Calu3 (cell line): ENCODE measurements at regions not wholly inside any gene's neighbourhood (a gene's known extent, or its start where the extent isn't known, plus 50 kb on each side); places are given as distances from the start of the nearest gene placed in this dataset.

Experiments used
- BruUV-seq: library from RNA; stranded (reverse); fragments of 400-500 nt; replicated peaks from 2 replicates; lab custom pipeline; 2021; lab: Mats Ljungman, UMichigan
- CTCF ChIA-PET: fragments of 300-600 bp; sonication (Branson Sonifier 250); formaldehyde crosslinking; loops from one replicate; lab custom pipeline; 2022; ENCODE audit warnings: antibody characterized with exemption; lab: Charles Lee
- DNase-seq: peaks from one replicate; pipeline ENCODE4 v3.0.0; 2022
- H3K27ac Mint-ChIP-seq: one replicate; pipeline ENCODE4 v1.8.0; 2022; ENCODE audit warnings: mixed read lengths; ENCODE audit not compliant: unreplicated experiment
- H3K27me3 Mint-ChIP-seq: one replicate; pipeline ENCODE4 v1.8.0; 2022; ENCODE audit warnings: mixed read lengths; ENCODE audit not compliant: unreplicated experiment
- H3K36me3 Mint-ChIP-seq: one replicate; pipeline ENCODE4 v1.8.0; 2022; ENCODE audit warnings: mild to moderate bottlenecking, moderate library complexity, mixed read lengths; ENCODE audit not compliant: insufficient read depth, unreplicated experiment
- H3K4me1 Mint-ChIP-seq: one replicate; pipeline ENCODE4 v1.8.0; 2022; ENCODE audit warnings: mild to moderate bottlenecking, low read depth, mixed read lengths; ENCODE audit not compliant: unreplicated experiment
- H3K4me3 Mint-ChIP-seq: one replicate; pipeline ENCODE4 v1.8.0; 2022; ENCODE audit warnings: mild to moderate bottlenecking, low read depth, moderate library complexity, mixed read lengths; ENCODE audit not compliant: unreplicated experiment
- H3K9me3 Mint-ChIP-seq: one replicate; pipeline ENCODE4 v1.8.0; 2022; ENCODE audit warnings: low read depth, mixed read lengths; ENCODE audit not compliant: unreplicated experiment
- CTCF ChIP-seq: fragments of 200-600 bp; IDR thresholded peaks from one replicate; pipeline ENCODE4 v1.8.0; 2022; ENCODE audit warnings: antibody characterized with exemption; ENCODE audit not compliant: unreplicated experiment
- intact Hi-C: fragments of 100-400 bp; cut with micrococcal nuclease; formaldehyde crosslinking; loops from one replicate; pipeline ENCODE4 v1.10.0; 2022; ENCODE audit not compliant: unreplicated experiment

DNA sequence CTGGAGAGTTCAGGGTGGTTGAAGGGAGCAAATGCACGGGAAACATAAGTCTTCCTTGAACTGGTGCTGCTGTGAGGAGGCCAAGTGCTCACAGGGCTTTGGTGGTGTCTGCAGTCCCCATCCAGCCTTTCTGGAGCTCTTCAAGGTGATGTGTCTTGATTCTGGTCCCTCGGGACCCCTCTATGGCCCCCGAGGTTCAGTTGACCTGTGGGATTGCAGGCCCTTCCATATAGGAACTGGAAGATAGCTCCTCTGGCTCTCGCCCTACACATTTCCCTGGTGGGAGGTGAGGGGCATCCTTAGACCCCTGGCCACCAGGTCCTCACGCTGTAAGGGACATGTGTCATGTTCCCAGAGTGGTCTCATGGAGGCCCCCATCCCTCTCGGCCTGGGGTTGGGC lies 191.8 kb downstream of the GADD45G start:
- Mint-ChIP-seq H3K27me3 (peaks cover 51% of the 10 kb centered on the region), H3K27ac (no peak overlapping the region), H3K9me3 (no peaks in the 10 kb centered on the region), H3K4me1 (no peaks in the 10 kb centered on the region), H3K36me3 (no peaks in the 10 kb centered on the region), H3K4me3 (no peak overlapping the region)
- DNase-seq: no peak
- no peak for TF ChIP-seq CTCF
- intact Hi-C loops: no loop called here
- BruUV-seq: no TSS peak
- CTCF ChIA-PET: no interaction called here

GRCh38 chr9:89797255-89797654 lies 192.4 kb downstream of the GADD45G start:
- Mint-ChIP-seq H3K36me3 (no peaks in the 10 kb centered on the region), H3K9me3 (no peaks in the 10 kb centered on the region), H3K27ac (no peak overlapping the region), H3K4me3 (no peak overlapping the region), H3K4me1 (no peaks in the 10 kb centered on the region), H3K27me3 (peaks cover 57% of the 10 kb centered on the region)
- DNase-seq: no peak
- CTCF ChIA-PET: no interaction called here
- TF ChIP-seq CTCF: no peak
- intact Hi-C loops: no loop called here
- BruUV-seq: no TSS peak

GRCh38 chr9:89797937-89798455 lies 193.2 kb downstream of the GADD45G start:
- H3K4me1 Mint-ChIP-seq: no peaks in the 10 kb centered on the region
- BruUV-seq: no TSS peak
- no peak overlapping the region for H3K27ac Mint-ChIP-seq
- H3K9me3 Mint-ChIP-seq: no peaks in the 10 kb centered on the region
- no peaks in the 10 kb centered on the region for H3K36me3 Mint-ChIP-seq
- DNase-seq: no peak
- H3K27me3 Mint-ChIP-seq: peaks cover 64% of the 10 kb centered on the region
- CTCF ChIA-PET: no interaction called here
- no peak for TF ChIP-seq CTCF
- intact Hi-C loops: no loop called here
- no peak overlapping the region for H3K4me3 Mint-ChIP-seq

DNA sequence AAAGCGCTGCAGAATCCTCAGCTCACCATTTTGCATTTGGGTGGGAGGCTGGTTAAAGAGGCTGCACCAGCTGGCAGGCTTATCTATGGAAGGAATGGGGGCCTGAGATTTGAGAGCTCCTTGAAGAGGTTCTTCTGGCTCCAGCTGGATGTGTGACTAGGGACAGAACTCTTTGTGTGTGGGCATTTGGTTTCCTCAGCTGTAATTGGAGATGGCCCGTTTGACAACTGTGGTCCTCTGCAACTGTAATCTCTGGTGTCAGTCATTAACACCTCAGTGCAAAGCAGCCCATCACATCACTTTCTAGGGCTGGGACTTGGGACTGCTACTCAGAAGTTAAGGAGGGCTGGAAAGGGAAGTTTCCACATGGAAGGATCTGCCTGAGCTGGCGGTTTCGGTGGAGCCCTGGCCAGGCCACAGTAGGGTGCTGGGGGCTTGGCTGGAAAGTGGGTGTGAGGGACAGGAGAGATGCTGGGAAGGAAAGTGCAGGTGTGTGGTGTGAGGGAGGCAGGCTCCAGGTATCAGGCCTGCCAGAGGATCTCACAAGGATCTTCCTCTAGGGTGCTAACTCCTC lies 193.8 kb downstream of the GADD45G start:
- Mint-ChIP-seq H3K36me3 (no peaks in the 10 kb centered on the region), H3K9me3 (no peaks in the 10 kb centered on the region), H3K27me3 (peaks cover 64% of the 10 kb centered on the region), H3K27ac (no peak overlapping the region), H3K4me3 (no peak overlapping the region), H3K4me1 (no peaks in the 10 kb centered on the region)
- no TSS peak for BruUV-seq
- intact Hi-C loops: no loop called here
- CTCF ChIA-PET: no interaction called here
- DNase-seq: no peak
- TF ChIP-seq CTCF: no peak
